GM21367 (cell line): ENCODE measurements at regions not wholly inside any gene's neighbourhood (a gene's known extent, or its start where the extent isn't known, plus 50 kb on each side); places are given as distances from the start of the nearest gene placed in this dataset.

Experiments used
- ATAC-seq: cut with Tn5 transposase; IDR thresholded peaks from one replicate; pipeline ENCODE4 v1.9.1; 2021; ENCODE audit not compliant: unreplicated experiment

DNA sequence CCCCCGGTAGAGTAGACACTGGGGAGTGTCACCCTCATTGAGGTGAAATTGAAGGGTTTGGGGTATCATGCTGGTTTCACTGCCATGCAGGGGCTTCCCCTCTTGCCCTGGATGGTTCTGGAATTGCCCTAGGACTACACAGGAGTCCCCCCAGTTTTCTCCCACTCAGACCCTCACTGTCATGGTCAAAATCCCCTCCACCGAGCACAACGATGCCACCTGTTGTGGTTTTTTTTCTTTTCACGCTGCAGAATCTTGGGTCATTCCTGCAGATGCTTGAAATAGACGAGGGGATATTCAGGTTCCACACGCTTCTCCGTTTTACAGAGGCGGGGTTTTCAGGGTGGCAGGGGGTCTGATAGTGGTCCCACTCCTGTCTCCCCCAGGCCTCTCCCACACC lies 255.6 kb downstream of the ENGASE start:
- ATAC-seq = no peak

DNA sequence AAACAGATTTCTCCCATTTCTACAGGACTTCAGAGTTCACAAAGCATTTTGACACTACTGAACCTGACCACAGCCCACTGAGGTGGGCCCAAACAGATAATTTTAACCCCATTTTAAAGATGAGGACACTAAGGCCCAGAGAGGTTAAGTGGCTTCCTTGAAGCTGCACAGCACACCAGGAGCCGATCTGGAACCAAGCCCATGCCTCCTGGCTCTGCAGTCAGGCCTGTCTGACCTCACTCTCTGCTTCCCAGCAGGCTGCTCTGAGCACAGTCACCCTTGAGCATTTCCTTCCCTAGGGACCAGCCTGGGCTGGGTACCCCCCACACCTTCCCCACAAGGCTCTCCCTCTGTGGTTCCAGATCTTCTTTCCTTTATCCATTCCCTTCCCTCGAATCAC lies 252.2 kb downstream of the ENGASE start:
- no peak for ATAC-seq

DNA sequence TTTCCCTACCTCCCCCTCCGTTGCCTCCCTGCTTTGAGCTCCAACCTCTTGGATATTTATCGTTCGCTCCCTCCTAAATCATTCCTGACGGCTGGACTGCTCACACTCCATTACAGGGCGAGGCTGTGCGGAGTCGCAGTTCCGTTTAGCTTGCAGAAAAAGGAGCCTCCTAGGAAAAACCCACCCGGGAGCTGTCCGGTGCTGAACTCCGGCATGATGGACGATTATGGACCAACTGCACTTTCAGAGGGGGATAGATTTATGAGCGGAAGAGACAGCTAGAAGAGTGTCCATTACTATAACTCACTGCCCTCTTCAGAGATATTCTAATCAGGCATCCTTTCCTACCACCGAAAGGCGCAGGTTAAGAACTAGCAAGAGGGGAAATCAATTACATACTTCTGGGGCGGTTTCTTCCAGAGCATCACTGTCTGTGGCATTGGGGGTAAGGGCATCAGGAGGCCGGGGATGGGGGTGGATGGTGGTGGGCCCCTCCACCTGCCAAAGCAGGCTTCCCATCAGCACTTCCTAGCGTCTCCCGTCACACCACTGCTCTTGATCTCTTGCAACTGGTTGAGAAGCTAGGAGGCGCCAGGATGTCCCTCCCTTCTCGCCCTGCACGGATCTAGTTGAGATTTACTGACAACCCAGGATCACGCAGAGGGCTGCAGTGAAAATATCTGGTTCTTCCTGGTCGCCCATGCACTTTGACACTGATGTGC lies 251.2 kb downstream of the ENGASE start:
- no peak for ATAC-seq

DNA sequence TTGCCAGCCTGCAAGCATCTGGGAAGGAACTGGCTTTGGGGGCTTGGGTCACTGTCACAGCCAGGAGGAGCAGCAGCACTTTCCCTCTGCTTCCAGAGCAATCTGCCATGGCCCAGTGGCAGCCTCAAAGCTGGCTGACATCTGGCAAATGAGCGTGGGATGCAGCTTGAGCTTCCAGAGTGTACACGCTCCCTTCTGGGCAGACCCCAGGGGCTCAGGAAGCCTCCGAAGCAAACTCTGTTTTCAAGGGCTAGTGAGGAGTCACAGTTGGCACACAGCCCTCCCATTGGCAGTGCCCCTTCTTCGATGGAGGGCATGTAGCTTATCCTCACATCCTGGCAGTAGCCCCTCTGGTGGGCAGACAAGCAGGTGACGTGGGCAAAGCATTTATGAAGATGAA lies 249.6 kb downstream of the ENGASE start:
- ATAC-seq = no peak

DNA sequence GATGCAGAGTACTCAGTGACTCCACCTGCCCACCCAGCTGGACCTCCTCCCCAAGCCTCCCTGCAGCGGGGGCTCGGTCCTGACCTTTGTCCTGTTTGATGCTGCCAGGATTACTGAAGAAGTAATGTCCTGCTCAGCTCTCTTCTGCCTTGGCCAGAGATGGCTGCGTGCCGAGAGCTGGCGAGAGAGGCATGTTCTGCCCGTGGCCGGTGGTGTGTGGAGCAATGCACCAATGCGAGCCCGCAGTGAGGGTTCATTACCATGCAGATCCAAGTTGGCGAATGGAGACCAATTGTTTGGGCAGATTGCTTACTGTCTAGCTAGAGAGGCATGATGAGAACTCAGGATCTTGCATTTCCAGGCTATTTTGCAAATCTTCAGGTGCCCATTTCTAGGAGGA lies 248.9 kb downstream of the ENGASE start:
- no peak for ATAC-seq

DNA sequence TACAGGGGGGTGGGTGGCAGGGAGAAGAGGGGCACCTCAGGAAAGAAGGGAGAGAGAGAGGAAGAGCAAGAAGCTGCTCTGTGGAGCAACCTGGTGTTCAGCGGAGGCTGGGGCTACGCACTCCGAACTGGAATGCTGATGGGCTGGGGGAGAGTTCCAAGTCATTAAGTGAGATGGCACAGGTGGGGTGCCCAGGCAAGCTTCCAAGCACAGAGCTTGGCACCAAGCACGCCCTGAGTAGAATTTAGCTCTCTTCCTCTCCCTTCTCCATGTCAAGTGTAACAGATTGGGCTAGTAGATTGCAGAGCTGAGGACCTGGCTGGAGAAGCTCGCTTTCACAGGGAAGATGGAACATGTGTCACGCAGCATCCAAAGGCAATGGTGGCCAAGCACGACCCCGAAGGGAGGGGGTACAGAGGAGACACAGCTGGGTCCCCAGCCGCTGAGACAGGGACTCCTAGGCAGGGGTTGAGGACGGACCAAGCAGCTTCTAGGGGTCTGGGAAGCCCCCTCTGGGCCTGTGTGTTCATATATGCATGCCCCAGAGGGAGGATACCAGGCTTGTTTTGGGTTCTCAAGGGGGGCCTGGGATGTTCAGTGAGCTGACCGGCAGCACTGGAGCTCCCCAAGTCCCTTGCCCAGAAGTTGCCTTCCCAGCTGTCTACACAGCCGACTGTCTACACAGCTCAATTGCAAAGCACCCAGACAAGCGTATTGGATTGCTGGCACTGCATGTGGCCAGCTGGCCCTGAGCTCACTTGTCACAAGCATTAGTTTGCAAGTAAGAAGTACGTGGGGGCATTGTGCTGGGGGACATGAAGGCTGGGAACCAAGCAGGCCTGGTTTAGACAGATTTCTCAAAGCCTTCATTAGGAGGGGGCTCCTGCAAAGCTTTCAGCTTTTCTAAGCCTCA lies 247.8 kb downstream of the ENGASE start:
- no peak for ATAC-seq

DNA sequence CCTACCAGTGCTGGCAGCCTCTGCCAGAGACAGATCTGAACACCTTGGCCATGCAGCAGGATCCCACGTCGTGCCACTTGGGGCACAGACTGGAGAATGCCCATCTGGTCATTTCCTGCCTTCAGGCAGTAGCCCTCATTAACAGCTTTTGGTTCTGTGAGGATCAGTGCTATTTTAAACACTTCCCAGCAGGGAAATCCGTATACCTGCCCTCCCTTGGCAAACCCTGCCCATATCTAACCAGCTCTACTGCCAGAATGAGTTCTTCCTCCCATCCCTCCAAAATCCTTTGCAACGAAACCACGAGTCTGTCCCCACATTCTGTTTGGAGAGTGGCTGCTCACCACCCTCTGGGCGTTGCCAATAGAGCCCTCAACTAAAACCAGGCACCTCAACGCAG lies 245.7 kb downstream of the ENGASE start:
- ATAC-seq = no peak

DNA sequence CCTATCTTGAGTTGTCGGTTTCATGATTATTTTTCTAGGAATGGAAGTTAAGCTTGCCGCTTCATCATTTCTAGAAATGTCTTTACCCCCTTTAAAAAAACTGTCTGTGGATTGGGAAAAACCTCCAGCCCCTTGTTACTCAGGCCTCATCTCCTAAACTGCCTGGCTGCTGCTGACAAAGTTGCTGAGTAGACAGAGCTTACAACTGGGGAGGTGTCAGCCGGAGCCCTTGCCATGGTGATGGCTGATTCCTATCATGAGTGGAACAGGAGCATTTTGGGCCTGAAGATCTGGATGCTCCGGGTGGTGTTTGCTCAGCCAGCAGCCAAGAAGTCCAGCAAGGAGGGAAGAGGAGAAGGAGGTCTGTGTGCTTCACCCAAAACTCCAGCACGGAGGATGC lies 243.3 kb downstream of the ENGASE start:
- no peak for ATAC-seq

DNA sequence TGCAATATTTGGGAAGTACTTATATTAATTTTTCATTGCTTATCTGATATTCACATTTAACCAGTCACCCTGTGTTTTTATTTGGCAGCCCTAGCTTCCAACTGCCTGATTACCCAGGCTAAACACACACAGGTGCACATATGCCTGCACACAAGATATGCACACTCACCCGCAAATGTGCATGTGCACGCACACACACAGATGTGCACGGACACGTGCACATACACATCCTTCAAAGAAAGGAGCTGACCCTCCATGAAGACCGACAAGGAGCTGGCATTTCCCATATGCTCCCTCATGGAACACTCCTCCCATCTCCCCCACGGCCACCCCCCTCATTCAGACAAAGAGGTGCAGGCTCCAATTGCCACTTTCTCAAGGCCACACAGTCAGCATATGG lies 242.2 kb downstream of the ENGASE start:
- ATAC-seq = no peak

DNA sequence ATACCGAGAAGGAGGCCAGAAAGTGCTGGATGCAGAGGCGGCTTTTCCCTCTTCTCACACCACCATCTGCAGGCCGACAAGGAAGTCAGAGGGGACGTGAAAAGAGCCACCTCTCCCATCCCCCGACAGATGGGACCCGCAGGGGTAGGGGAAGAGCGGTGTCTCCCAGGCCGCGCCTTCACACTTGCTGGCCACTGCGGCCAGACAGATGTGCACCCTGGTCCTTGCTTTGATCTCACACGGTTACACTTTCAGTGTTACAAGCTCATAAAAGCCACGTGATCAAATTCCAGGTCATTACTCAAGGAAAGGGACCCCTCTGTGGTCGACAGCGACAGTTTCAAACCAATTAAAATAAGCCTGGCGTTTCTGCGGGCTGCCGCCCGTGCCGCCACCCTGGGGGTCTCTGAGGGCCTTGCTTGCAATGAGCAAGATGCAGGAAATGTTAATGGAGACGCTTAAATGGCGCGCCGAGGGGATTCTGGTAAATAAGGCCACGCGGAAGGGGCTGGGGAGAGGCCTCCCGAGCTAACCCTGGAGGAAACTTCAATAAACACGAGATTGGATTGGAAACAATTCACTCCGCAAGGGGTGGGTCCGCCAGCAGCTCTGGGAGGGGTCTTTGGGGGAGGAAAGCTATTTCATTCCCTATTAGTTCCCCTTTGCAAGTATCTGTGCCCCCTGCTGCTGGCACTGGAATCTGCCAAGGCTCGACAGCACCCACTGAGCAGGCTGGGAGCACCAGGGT lies 240.9 kb downstream of the ENGASE start:
- no peak for ATAC-seq

DNA sequence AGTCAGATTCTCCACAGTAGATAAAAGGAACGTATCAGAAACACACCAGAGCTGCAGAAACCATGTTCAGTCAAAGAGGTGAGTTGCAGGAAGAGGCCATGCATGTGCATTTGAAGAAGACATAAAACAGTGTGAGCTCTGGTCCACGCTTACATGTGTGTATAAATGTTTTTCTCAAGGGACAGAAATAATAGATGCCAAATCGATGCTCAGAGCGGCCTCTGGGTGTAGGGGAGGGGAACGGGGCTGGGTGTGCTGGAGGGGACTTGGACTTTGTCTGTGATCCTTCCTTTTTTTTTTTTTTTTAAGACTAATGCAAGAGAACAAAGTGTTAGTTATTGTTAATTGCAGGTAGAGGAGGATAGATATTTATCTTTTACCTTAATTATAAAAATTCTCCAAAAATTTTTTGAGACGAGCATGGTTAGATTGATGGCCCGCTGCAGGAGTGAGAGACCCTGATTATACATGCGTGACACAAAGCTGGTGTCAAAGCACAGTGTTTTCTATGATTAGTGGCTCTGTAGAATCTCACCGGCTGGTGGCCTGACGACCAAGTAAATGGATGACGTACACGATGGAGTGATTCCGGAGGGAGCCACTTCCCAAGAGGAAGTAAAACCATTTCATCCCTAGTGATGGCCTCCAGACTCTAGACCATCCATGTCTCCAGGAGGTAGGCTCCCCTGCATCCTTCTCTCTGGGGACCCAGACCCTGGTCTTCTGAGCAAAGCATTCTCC lies 240.2 kb downstream of the ENGASE start:
- ATAC-seq = no peak

DNA sequence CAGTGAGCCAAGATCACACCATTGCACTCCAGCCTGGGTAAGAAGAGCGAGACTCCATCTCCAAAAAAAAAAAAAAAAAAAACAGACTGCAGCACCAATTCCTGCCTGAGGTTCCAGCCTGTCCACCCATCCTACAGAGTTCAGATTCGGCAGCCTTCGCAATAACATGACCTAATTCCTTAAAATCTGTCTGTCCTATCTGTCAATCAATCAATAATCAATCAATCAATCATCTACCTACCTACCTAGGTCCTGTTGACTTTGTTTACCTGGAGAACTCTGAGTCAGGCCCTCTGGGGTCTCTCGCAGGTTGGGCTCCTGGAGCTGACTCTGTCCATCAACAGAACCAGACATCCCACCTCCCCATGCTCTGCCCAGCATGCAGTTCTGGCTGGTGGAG lies 236.7 kb downstream of the ENGASE start:
- no peak for ATAC-seq

DNA sequence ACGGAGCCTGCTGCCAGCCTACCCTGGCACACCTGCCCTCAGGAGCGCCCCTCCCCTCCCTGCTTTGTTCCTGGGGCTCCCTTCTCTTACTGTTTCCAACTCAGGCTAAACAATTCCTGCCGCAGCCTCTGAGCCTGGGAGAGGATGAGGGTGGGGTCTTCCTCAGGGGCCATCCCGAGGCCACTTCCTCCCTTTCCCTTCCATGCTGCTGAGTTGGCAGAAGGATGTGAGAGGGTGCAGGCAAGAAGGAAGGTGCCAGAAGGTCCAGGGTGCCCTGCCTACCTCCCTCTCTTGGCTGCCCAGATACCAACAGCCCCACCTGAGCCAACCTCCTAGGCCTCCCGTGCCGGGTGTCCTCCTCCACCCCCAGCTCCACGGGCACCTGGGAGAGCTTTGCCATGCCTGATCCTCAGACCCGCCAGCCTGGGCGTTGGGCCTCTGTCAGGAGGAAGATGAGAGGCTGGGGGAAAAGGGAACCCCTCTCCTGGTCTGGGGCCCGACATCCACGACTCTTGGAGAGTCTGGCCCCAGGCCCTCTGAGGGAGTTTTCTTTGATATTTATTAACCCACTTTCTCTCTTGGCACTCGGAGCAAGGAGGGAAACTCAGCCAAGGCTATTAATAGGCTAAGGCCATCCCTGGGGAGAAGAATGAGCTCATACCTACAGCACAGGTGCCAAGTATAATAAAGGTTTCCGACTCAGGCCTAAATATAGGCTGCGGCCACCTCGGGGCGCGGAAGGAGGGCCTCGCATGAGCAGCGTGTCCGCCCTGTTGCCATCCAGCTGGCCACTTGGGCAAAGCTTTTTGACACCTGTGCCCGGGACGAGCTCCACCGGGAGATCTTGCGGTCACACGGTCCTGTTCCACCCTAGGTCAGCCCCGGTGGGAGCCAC lies 232.0 kb downstream of the ENGASE start:
- ATAC-seq = no peak

DNA sequence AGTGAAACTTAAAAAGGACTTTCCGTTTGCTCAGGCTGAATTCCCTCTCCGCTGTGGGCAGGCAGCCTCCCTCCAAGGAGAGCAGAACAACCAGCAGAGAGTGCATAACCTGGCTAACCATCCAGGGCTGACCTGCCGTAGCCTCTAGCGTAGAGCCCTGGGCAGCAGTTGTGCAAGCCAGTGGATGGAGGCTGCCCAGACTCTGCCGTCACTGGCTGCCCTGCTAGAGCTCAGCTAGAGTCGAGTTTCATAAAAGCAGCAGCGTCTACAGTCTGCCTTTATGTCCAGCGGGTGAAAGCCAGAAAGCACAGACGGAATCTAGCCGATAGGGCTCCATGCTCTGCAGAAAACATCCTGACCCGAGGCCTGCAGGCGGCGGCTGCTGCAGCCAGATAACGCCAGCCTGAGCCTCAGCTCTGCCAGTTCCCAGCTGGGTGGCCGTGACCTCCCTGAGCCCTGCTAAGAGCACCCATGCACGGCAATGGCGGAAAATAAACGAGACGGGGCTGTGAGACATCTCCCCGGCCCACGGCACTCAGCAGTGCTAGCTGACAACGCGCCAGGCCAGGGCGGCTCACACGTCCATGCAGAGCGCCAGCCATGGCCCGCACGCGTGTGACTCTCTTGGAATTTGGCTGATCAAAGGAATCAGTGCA lies 231.3 kb downstream of the ENGASE start:
- ATAC-seq = no peak

DNA sequence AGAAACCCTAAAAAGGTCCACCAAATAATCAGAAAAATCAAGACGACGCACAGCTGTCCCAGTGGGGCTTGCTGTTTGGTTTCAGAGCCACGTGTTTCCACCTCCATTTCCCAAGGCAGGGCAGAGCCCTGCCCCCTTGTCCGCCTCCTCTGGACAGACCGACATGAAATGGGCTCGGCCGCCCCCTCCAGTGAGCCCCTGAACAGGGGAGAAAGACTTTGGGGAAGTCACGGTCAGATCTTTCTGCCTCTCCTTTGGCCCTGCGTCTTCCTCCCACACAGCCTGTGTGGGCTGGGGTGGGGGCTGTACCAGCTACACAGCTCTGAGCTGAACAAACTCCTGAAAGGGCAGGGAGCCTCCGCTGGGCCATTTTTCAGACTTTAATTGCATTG lies 230.7 kb downstream of the ENGASE start:
- no peak for ATAC-seq

DNA sequence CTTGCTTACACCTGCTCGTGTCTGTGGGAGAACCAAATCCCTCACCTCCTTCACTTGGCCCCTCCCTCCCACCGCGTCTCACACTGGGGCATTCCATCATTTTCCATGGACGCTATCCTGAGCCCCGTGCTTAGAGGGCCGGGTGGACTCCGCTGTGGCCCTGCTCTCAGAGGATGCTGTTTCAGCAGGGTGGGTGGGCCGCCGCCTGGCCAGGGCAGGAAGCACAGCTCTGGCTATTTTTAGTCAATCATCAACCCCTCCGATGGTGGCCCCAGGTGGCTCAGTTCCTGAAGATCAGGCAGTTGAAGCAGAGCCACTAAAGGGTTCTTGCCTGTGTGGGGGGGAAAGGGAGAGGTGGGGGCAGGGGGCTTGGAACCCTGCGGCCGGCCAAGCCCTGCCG lies 230.3 kb downstream of the ENGASE start:
- no peak for ATAC-seq

DNA sequence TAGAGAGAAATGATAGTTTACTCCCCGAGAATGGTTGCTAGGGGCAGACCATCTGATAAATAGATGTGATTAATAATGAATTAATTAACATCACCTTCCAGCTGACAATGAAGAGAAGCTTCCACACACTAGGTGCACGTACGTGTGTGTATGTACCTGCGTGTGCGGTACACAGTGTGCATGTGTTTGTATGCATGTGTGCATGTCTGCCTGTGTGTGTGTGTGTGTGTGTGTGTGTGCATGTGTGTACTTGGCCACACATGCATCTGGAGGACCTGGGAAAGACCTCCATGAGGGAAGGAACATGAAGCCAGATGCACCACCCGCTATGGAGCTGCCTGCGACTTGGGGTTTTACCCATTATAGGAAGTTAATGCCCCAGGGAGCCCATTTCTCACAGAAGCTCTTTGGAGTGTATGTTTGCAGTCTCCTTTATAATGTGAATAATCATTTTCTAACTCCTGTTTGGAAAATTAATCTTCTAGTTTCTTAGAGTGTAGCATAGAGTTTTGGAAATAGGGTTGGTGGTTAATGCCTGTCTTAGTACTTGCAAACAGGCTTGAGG lies 229.1 kb downstream of the ENGASE start:
- ATAC-seq = no peak

DNA sequence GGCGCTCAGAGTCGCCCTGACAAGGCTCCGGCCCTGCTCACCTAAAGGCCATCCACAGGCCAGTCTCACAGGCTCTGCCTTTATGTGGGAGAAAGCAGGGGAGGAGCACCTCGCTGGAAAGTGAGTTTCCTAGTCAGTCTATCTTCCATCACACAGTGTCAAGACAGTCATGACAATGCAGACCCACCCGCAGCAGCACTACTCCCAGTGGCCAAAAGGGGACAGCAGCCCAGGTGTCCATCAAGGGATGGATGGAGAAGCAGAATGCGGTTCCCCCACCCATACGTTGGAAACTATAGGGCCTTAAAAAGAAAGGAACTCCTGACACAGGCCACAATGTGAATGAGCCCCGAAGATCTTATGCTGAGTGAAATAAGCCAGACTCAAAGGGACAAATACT lies 226.8 kb downstream of the ENGASE start:
- no peak for ATAC-seq

DNA sequence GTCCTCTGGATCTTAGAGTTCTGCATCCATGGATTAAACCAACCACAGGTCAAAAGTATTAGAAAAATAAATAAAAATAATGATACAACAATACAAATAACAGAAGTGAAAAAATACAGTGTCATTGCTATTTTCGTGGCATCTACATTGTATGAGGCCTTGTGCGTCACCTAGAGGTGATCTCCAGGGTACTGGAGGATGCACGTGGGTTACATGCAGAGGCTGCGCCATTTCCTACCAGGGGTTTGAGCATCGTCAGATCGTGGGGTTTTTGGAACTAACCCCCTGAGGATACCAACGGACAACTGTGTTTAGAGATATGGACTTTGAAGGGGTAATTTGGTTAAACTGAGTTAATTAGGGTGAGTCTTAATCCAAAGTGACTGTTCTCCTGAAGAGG lies 224.7 kb downstream of the ENGASE start:
- ATAC-seq = no peak
